ENCODE measurements at regions not wholly inside any gene's neighbourhood (a gene's known extent, or its start where the extent isn't known, plus 50 kb on each side); places are given as distances from the start of the nearest gene placed in this dataset.

DNA sequence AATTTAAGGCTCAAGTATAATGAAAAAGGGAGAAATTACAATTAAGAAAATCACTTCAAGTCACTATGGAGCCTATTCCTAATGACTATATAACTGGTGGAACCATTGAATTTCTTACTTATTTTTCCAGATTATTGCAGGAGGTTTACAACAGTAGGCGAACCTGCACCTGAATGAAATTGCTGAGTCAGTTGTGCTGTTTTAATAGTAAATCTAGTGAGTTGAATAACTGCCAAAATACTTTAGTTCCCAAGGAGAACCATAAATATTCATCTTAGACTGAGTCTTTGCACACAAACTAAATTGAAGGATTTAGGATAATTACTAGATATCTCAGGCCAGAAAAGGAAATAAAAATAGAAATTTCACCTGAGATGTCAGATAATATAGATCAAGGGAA is 1052.8 kb downstream of the NAALADL2 start:
- FAIRE-seq (no peak), DNase-seq (no peak), ATAC-seq (no peak)
- WGBS, 2 donors: 55 to 63% methylated on average over 1 of the region's 1 CpG
- intact Hi-C loops (cut with DNase I): no loop called here
- no peak overlapping the region for H3K4me3 ChIP-seq
- no peak for TF ChIP-seq CTCF (IDR thresholded peaks at IDR 0.05)
- no peaks in the 10 kb centered on the region for H3K4me1 ChIP-seq
- H3K36me3 ChIP-seq: no peaks in the 10 kb centered on the region
- no peak overlapping the region for H3K27ac ChIP-seq
- no peaks in the 10 kb centered on the region for H3K27me3 ChIP-seq
- H3K9me3 ChIP-seq: no peaks in the 10 kb centered on the region

- 72 to 93% methylated on average over 1 of the region's 1 CpG for WGBS, 2 donors
Observed at GRCh38 chr3:175902226-175902625, 1043.1 kb downstream of the NAALADL2 start.

GRCh38 chr3:175898194-175898593 is 1039.1 kb downstream of the NAALADL2 start:
- no peaks in the 10 kb centered on the region for H3K36me3 ChIP-seq
- ATAC-seq: no peak
- FAIRE-seq: no peak

More at GRCh38 chr3:175902226-175902625, 1043.1 kb downstream of the NAALADL2 start:
- TF ChIP-seq CTCF (IDR thresholded peaks at IDR 0.05): no peak
- H3K27me3 ChIP-seq: no peaks in the 10 kb centered on the region
- H3K9me3 ChIP-seq: no peaks in the 10 kb centered on the region
- H3K4me3 ChIP-seq: no peak overlapping the region
- FAIRE-seq (no peak), ATAC-seq (no peak), DNase-seq (no peak)
- H3K4me1 ChIP-seq: no peaks in the 10 kb centered on the region
- H3K27ac ChIP-seq: no peak overlapping the region
- intact Hi-C loops (cut with DNase I): no loop called here
- no peaks in the 10 kb centered on the region for H3K36me3 ChIP-seq

DNA sequence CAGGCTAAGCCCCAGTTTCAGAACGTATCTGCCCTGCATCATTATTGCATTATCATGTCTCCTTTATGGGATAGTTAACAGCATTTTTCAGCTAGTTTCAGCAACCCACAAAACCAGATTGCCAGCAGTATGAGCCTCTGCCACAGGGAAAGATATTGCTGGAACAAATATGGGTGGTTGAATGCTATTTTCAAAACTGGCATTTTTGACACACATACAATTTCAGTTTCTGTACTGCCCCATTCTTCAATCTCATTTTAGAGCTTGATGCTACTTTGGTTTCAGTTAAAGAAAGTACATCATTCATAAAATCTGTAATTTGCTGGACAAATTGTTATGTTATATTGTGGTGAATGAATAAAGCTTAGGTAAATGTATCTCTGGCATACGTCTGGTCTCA is 1037.5 kb downstream of the NAALADL2 start:
- no peak overlapping the region for H3K4me3 ChIP-seq
- TF ChIP-seq CTCF (IDR thresholded peaks at IDR 0.05): no peak
- no peak overlapping the region for H3K27ac ChIP-seq
- H3K9me3 ChIP-seq: no peaks in the 10 kb centered on the region
- WGBS, 2 donors: 66 to 79% methylated on average over 2 of the region's 2 CpGs
- H3K4me1 ChIP-seq: no peaks in the 10 kb centered on the region
- H3K27me3 ChIP-seq: no peaks in the 10 kb centered on the region
- no peaks in the 10 kb centered on the region for H3K36me3 ChIP-seq
- FAIRE-seq (no peak), DNase-seq (no peak), ATAC-seq (no peak)
- intact Hi-C loops (cut with DNase I): no loop called here

More at GRCh38 chr3:175898194-175898593, 1039.1 kb downstream of the NAALADL2 start:
- no peaks in the 10 kb centered on the region for H3K27me3 ChIP-seq
- no peaks in the 10 kb centered on the region for H3K9me3 ChIP-seq
- no peaks in the 10 kb centered on the region for H3K4me1 ChIP-seq
- TF ChIP-seq CTCF (IDR thresholded peaks at IDR 0.05): no peak
- 82 to 87% methylated on average over 2 of the region's 2 CpGs for WGBS, 2 donors
- no peak for DNase-seq
- intact Hi-C loops (cut with DNase I): no loop called here
- no peak overlapping the region for H3K27ac ChIP-seq
- H3K4me3 ChIP-seq: no peak overlapping the region

- FAIRE-seq (no peak), ATAC-seq (no peak), DNase-seq (no peak)
- Histone ChIP-seq H3K27ac (no peak overlapping the region), H3K9me3 (no peaks in the 10 kb centered on the region), H3K36me3 (no peaks in the 10 kb centered on the region), H3K4me3 (no peak overlapping the region), H3K27me3 (no peaks in the 10 kb centered on the region), H3K4me1 (no peaks in the 10 kb centered on the region)
- WGBS, 2 donors: 20 to 21% methylated on average over 1 of the region's 1 CpG
- no peak for TF ChIP-seq CTCF (IDR thresholded peaks at IDR 0.05)
- intact Hi-C loops (cut with DNase I): no loop called here
Observed at GRCh38 chr3:175895731-175896130, 1036.6 kb downstream of the NAALADL2 start.
